Activated T-cell treated with anti-CD3 and anti-CD28 coated beads, Interleukin-2, amount 50 U/mL, for 72 hours (primary cell): ENCODE measurements at regions not wholly inside any gene's neighbourhood (a gene's known extent, or its start where the extent isn't known, plus 50 kb on each side); places are given as distances from the start of the nearest gene placed in this dataset.
"Not testable (repeated sequence)": the region's sequence is repeated elsewhere in the genome, so short reads cannot be mapped to it uniquely, and the experiment has no call there.

ENCODE experiments used
- ATAC-seq, 2 donors: fragments of 150-1000 bp; cut with Tn5 transposase; replicated peaks in 1 of 2; 2 replicates each; pipeline ENCODE4 v1.10.0; 2021; ENCODE audit warnings: moderate library complexity in 2 of 2, mild to moderate bottlenecking in 1 of 2
- DNase-seq, 2 donors: peaks; one replicate each; pipeline ENCODE4 v3.0.0; 2021 to 2022; ENCODE audit warnings: mixed read lengths in 1 of 2
- H3K27ac Mint-ChIP-seq: one replicate; pipeline ENCODE4 v1.8.0; 2022; ENCODE audit warnings: mild to moderate bottlenecking, moderate library complexity, mixed read lengths
- H3K27me3 Mint-ChIP-seq: one replicate; pipeline ENCODE4 v1.8.0; 2022; ENCODE audit warnings: low read depth, mixed read lengths
- H3K36me3 Mint-ChIP-seq, 2 donors: one replicate each; pipeline ENCODE4 v1.8.0; 2022; ENCODE audit warnings: mixed read lengths in 2 of 2, mild to moderate bottlenecking in 1 of 2; ENCODE audit not compliant: insufficient read depth in 2 of 2
- H3K4me1 Mint-ChIP-seq: one replicate; pipeline ENCODE4 v1.8.0; 2022; ENCODE audit warnings: low read depth, mixed read lengths
- H3K4me3 Mint-ChIP-seq, 2 donors: one replicate each; pipeline ENCODE4 v1.8.0; 2022; ENCODE audit warnings: mild to moderate bottlenecking in 2 of 2, mixed read lengths in 2 of 2, moderate library complexity in 2 of 2
- H3K9me3 Mint-ChIP-seq, 2 donors: one replicate each; pipeline ENCODE4 v1.8.0; 2022; ENCODE audit warnings: mixed read lengths in 2 of 2

GRCh38 chr13:66087269-66087710 lies 1142.8 kb downstream of the PCDH9 start:
- no peak overlapping the region for H3K27ac Mint-ChIP-seq
- H3K4me1 Mint-ChIP-seq: no peaks in the 10 kb centered on the region

GRCh38 chr13:66077132-66077689 lies 1152.9 kb downstream of the PCDH9 start:
- Mint-ChIP-seq H3K9me3 (peaks cover 5 to 10% of the 10 kb centered on the region in 2 donors), H3K4me3 (no peak overlapping the region), H3K27ac (no peak overlapping the region), H3K27me3 (no peaks in the 10 kb centered on the region), H3K36me3 (peaks cover 0 to 2% of the 10 kb centered on the region in 2 donors), H3K4me1 (no peaks in the 10 kb centered on the region)
- ATAC-seq (no peak), DNase-seq (no peak)

More at GRCh38 chr13:66087269-66087710, 1142.8 kb downstream of the PCDH9 start:
- no peak for DNase-seq
- Mint-ChIP-seq H3K27me3 (no peaks in the 10 kb centered on the region), H3K9me3 (no peaks in the 10 kb centered on the region), H3K36me3 (peaks cover 0 to 2% of the 10 kb centered on the region in 2 donors), H3K4me3 (no peak overlapping the region)
- ATAC-seq: no peak

GRCh38 chr13:66076417-66076816 lies 1153.7 kb downstream of the PCDH9 start:
- Mint-ChIP-seq H3K27ac (no peak overlapping the region), H3K27me3 (no peaks in the 10 kb centered on the region), H3K9me3 (peaks cover 5 to 10% of the 10 kb centered on the region in 2 donors), H3K36me3 (peaks cover 0 to 2% of the 10 kb centered on the region in 2 donors), H3K4me3 (no peak overlapping the region), H3K4me1 (no peaks in the 10 kb centered on the region)
- DNase-seq: no peak
- no peak for ATAC-seq

GRCh38 chr13:66074018-66074615 lies 1156.0 kb downstream of the PCDH9 start:
- DNase-seq: no peak
- H3K27me3 Mint-ChIP-seq: no peaks in the 10 kb centered on the region
- H3K27ac Mint-ChIP-seq: no peak overlapping the region
- peaks cover 7 to 8% of the 10 kb centered on the region in 2 donors for H3K9me3 Mint-ChIP-seq
- H3K36me3 Mint-ChIP-seq: peaks cover 0 to 2% of the 10 kb centered on the region in 2 donors
- no peak overlapping the region for H3K4me3 Mint-ChIP-seq
- no peaks in the 10 kb centered on the region for H3K4me1 Mint-ChIP-seq
- no peak for ATAC-seq

- H3K36me3 Mint-ChIP-seq, H3K27me3 Mint-ChIP-seq, H3K27ac Mint-ChIP-seq, ATAC-seq, H3K4me3 Mint-ChIP-seq, H3K9me3 Mint-ChIP-seq, DNase-seq, H3K4me1 Mint-ChIP-seq: not testable (repeated sequence)
These were observed 1158.0 kb downstream of the PCDH9 start for GRCh38 chr13:66072097-66072496.

GRCh38 chr13:66071608-66072007 lies 1158.5 kb downstream of the PCDH9 start:
- H3K4me3 Mint-ChIP-seq: no peak overlapping the region
- H3K4me1 Mint-ChIP-seq: no peaks in the 10 kb centered on the region
- ATAC-seq (no peak), DNase-seq (no peak)
- peaks cover 5% of the 10 kb centered on the region in 2 donors for H3K9me3 Mint-ChIP-seq
- H3K36me3 Mint-ChIP-seq: no peaks in the 10 kb centered on the region
- no peak overlapping the region for H3K27ac Mint-ChIP-seq
- H3K27me3 Mint-ChIP-seq: no peaks in the 10 kb centered on the region

GRCh38 chr13:66071029-66071428 lies 1159.1 kb downstream of the PCDH9 start:
- Mint-ChIP-seq H3K36me3 (no peaks in the 10 kb centered on the region), H3K9me3 (peaks cover 4 to 5% of the 10 kb centered on the region in 2 donors), H3K4me3 (no peak overlapping the region), H3K27ac (no peak overlapping the region), H3K4me1 (no peaks in the 10 kb centered on the region), H3K27me3 (no peaks in the 10 kb centered on the region)
- ATAC-seq (no peak), DNase-seq (no peak)

- DNase-seq (no peak), ATAC-seq (no peak)
- H3K27ac Mint-ChIP-seq: no peak overlapping the region
- no peak overlapping the region for H3K4me3 Mint-ChIP-seq
- no peaks in the 10 kb centered on the region for H3K4me1 Mint-ChIP-seq
- no peaks in the 10 kb centered on the region for H3K36me3 Mint-ChIP-seq
- no peaks in the 10 kb centered on the region for H3K27me3 Mint-ChIP-seq
- H3K9me3 Mint-ChIP-seq: peaks cover 4 to 5% of the 10 kb centered on the region in 2 donors
These were observed 1160.6 kb downstream of the PCDH9 start for GRCh38 chr13:66069570-66069969.

- H3K4me3 Mint-ChIP-seq: no peak overlapping the region
- H3K36me3 Mint-ChIP-seq: no peaks in the 10 kb centered on the region
- DNase-seq: no peak
- no peak for ATAC-seq
- H3K27ac Mint-ChIP-seq: no peak overlapping the region
- H3K9me3 Mint-ChIP-seq: peaks cover 4% of the 10 kb centered on the region in 2 donors
- no peaks in the 10 kb centered on the region for H3K27me3 Mint-ChIP-seq
- no peaks in the 10 kb centered on the region for H3K4me1 Mint-ChIP-seq
These were observed 1161.5 kb downstream of the PCDH9 start for GRCh38 chr13:66068683-66069082.

GRCh38 chr13:66048888-66049287 lies 1181.2 kb downstream of the PCDH9 start:
- ATAC-seq (no peak), DNase-seq (no peak)
- Mint-ChIP-seq H3K9me3 (peaks cover 8 to 13% of the 10 kb centered on the region in 2 donors), H3K4me1 (no peaks in the 10 kb centered on the region), H3K27me3 (no peaks in the 10 kb centered on the region), H3K36me3 (peaks cover 0 to 3% of the 10 kb centered on the region in 2 donors), H3K4me3 (no peak overlapping the region), H3K27ac (no peak overlapping the region)

- H3K27me3 Mint-ChIP-seq: no peaks in the 10 kb centered on the region
- H3K9me3 Mint-ChIP-seq: peaks cover 5 to 6% of the 10 kb centered on the region in 2 donors
- no peak for ATAC-seq
- H3K4me3 Mint-ChIP-seq: no peak overlapping the region
- no peak overlapping the region for H3K27ac Mint-ChIP-seq
- H3K36me3 Mint-ChIP-seq: no peaks in the 10 kb centered on the region
- DNase-seq: no peak
- H3K4me1 Mint-ChIP-seq: no peaks in the 10 kb centered on the region
These were observed 1189.6 kb downstream of the PCDH9 start for GRCh38 chr13:66040506-66040905.

- H3K27ac Mint-ChIP-seq: no peak overlapping the region
- no peaks in the 10 kb centered on the region for H3K27me3 Mint-ChIP-seq
- ATAC-seq (no peak), DNase-seq (no peak)
- H3K4me1 Mint-ChIP-seq: no peaks in the 10 kb centered on the region
- no peaks in the 10 kb centered on the region for H3K36me3 Mint-ChIP-seq
- H3K9me3 Mint-ChIP-seq: peaks cover 5 to 6% of the 10 kb centered on the region in 2 donors
- H3K4me3 Mint-ChIP-seq: no peak overlapping the region
These were observed 1193.0 kb downstream of the PCDH9 start for GRCh38 chr13:66037096-66037495.

GRCh38 chr13:66036636-66037035 lies 1193.5 kb downstream of the PCDH9 start:
- no peaks in the 10 kb centered on the region for H3K4me1 Mint-ChIP-seq
- peaks cover 5 to 6% of the 10 kb centered on the region in 2 donors for H3K9me3 Mint-ChIP-seq
- no peak overlapping the region for H3K4me3 Mint-ChIP-seq
- DNase-seq (no peak), ATAC-seq (no peak)
- H3K27ac Mint-ChIP-seq: no peak overlapping the region
- H3K27me3 Mint-ChIP-seq: no peaks in the 10 kb centered on the region
- no peaks in the 10 kb centered on the region for H3K36me3 Mint-ChIP-seq
